SH-SY5Y (cell line): ENCODE measurements at regions not wholly inside any gene's neighbourhood (a gene's known extent, or its start where the extent isn't known, plus 50 kb on each side); places are given as distances from the start of the nearest gene placed in this dataset.

ENCODE experiments used
- GATA2 ChIP-seq: IDR thresholded peaks from 2 replicates; pipeline ENCODE4 v1.6.1; 2011; ENCODE audit warnings: mild to moderate bottlenecking, low read depth, low read length
- GATA3 ChIP-seq: IDR thresholded peaks from 2 replicates; pipeline ENCODE4 v1.6.1; 2011; ENCODE audit warnings: low read depth, mild to moderate bottlenecking, low read length, moderate library complexity

DNA sequence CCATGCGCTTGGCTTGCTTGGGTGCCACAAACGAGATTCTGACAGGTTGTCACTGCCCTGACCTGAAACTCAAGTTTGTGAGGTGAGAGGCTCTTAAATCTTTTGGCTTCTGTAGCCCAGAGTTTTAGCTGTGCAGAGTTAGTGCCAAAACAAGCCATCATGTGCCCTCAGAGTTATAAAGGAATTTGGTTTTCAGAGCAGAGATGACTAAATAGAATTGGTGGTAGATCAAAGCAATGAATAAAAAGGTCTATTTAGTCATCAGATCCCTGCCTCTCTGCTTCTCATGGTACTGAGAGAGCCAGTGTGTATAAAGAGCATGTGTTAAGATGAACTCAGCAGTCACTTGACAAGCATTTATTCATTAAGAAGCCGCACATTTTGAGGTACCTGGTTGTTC, 207.5 kb upstream of the DPH6 start:
- TF ChIP-seq GATA2 (no peak), GATA3 (no peak)
